ENCODE measurements at regions not wholly inside any gene's neighbourhood (a gene's known extent, or its start where the extent isn't known, plus 50 kb on each side); places are given as distances from the start of the nearest gene placed in this dataset.

GRCh38 chr5:68026092-68026885 is 189.3 kb upstream of the PIK3R1 start:
- no peak for TF ChIP-seq POLR2AphosphoS5 (IDR thresholded peaks at IDR 0.05; ENCODE audit: low read depth, low read length)
- no peak for TF ChIP-seq REST (IDR thresholded peaks at IDR 0.05; ENCODE audit: insufficient read depth in 1 of 2, low read depth in 2 of 2, low read length in 2 of 2)
- no peak for TF ChIP-seq SIN3A (IDR thresholded peaks at IDR 0.05; ENCODE audit: borderline replicate concordance, insufficient read depth, low read length)

Data from PFSK-1 (cell line).